Activated CD4-positive, alpha-beta T cell treated with anti-CD3 and anti-CD28 coated beads for 48 hours (primary cell): ENCODE measurements at regions not wholly inside any gene's neighbourhood (a gene's known extent, or its start where the extent isn't known, plus 50 kb on each side); places are given as distances from the start of the nearest gene placed in this dataset.

ENCODE experiments used
- DNase-seq: peaks from one replicate; pipeline ENCODE4 v3.0.0-alpha.2; 2020

- DNase-seq = no peak
Observed at GRCh38 chr10:58003945-58004344, 263.7 kb downstream of the IPMK start.

- DNase-seq = no peak
Observed at GRCh38 chr10:58001159-58001558, 266.5 kb downstream of the IPMK start.

- no peak for DNase-seq
Observed at GRCh38 chr10:57996536-57996935, 271.2 kb downstream of the IPMK start.

- DNase-seq = no peak
Observed at GRCh38 chr10:57993302-57993701, 274.4 kb downstream of the IPMK start.

- no peak for DNase-seq
Observed at GRCh38 chr10:57992321-57993077, 275.2 kb downstream of the IPMK start.

- no peak for DNase-seq
Observed at GRCh38 chr10:57988964-57989363, 278.7 kb downstream of the IPMK start.

GRCh38 chr10:57987055-57987721 is 280.5 kb downstream of the IPMK start:
- DNase-seq = no peak

GRCh38 chr10:57986422-57986821 is 281.3 kb downstream of the IPMK start:
- DNase-seq = no peak

GRCh38 chr10:57983281-57983791 is 284.4 kb downstream of the IPMK start:
- no peak for DNase-seq

- DNase-seq = no peak
Observed at GRCh38 chr10:57982091-57982490, 285.6 kb downstream of the IPMK start.

- DNase-seq = no peak
Observed at GRCh38 chr10:57979956-57980355, 287.7 kb downstream of the IPMK start.

GRCh38 chr10:57979491-57979890 is 288.2 kb downstream of the IPMK start:
- no peak for DNase-seq

GRCh38 chr10:57977262-57977661 is 290.4 kb downstream of the IPMK start:
- DNase-seq = no peak

- no peak for DNase-seq
Observed at GRCh38 chr10:57973451-57973850, 294.2 kb downstream of the IPMK start.

GRCh38 chr10:57972783-57973182 is 294.9 kb downstream of the IPMK start:
- DNase-seq = no peak

- DNase-seq = no peak
Observed at GRCh38 chr10:57968328-57969016, 299.2 kb downstream of the IPMK start.

- no peak for DNase-seq
Observed at GRCh38 chr10:57964351-57964750, 303.3 kb downstream of the IPMK start.

GRCh38 chr10:57963546-57963945 is 304.1 kb downstream of the IPMK start:
- no peak for DNase-seq

- DNase-seq = no peak
Observed at GRCh38 chr10:57962839-57963238, 304.9 kb downstream of the IPMK start.

- no peak for DNase-seq
Observed at GRCh38 chr10:57961487-57961886, 306.2 kb downstream of the IPMK start.

GRCh38 chr10:57960406-57960805 is 307.3 kb downstream of the IPMK start:
- DNase-seq = no peak

- no peak for DNase-seq
Observed at GRCh38 chr10:57959318-57960006, 308.2 kb downstream of the IPMK start.

- no peak for DNase-seq
Observed at GRCh38 chr10:57955076-57955475, 312.6 kb downstream of the IPMK start.
